ENCODE measurements at regions not wholly inside any gene's neighbourhood (a gene's known extent, or its start where the extent isn't known, plus 50 kb on each side); places are given as distances from the start of the nearest gene placed in this dataset.

GRCh38 chr5:174589599-174589998 is 134.8 kb upstream of the MSX2 start:
- TF ChIP-seq CTCF (IDR thresholded peaks at IDR 0.05; ENCODE audit: control insufficient read depth, insufficient read depth, low read depth, low read length, missing control alignments) = no peak
- no peak overlapping the region for H3K4me3 ChIP-seq (ENCODE audit: control insufficient read depth, low read depth, low read length)
- DNase-seq (ENCODE audit: low read depth) = no peak

GRCh38 chr5:174590820-174591219 is 133.6 kb upstream of the MSX2 start:
- DNase-seq (ENCODE audit: low read depth) = no peak
- H3K4me3 ChIP-seq (ENCODE audit: control insufficient read depth, low read depth, low read length) = no peak overlapping the region
- no peak for TF ChIP-seq CTCF (IDR thresholded peaks at IDR 0.05; ENCODE audit: control insufficient read depth, insufficient read depth, low read depth, low read length, missing control alignments)

- no peak for TF ChIP-seq CTCF (IDR thresholded peaks at IDR 0.05; ENCODE audit: control insufficient read depth, insufficient read depth, low read depth, low read length, missing control alignments)
- no peak for DNase-seq (ENCODE audit: low read depth)
Observed at GRCh38 chr5:174596429-174596828, 128.0 kb upstream of the MSX2 start.

GRCh38 chr5:174599992-174600391 is 124.4 kb upstream of the MSX2 start:
- no peak overlapping the region for H3K4me3 ChIP-seq (ENCODE audit: control insufficient read depth, low read depth, low read length)
- no peak for DNase-seq (ENCODE audit: low read depth)
- TF ChIP-seq CTCF (IDR thresholded peaks at IDR 0.05; ENCODE audit: control insufficient read depth, insufficient read depth, low read depth, low read length, missing control alignments) = no peak

More at GRCh38 chr5:174596429-174596828, 128.0 kb upstream of the MSX2 start:
- H3K4me3 ChIP-seq (ENCODE audit: control insufficient read depth, low read depth, low read length) = no peak overlapping the region

GRCh38 chr5:174601946-174602345 is 122.4 kb upstream of the MSX2 start:
- TF ChIP-seq CTCF (IDR thresholded peaks at IDR 0.05; ENCODE audit: control insufficient read depth, insufficient read depth, low read depth, low read length, missing control alignments) = no peak
- H3K4me3 ChIP-seq (ENCODE audit: control insufficient read depth, low read depth, low read length) = no peak overlapping the region

GRCh38 chr5:174606153-174606552 is 118.2 kb upstream of the MSX2 start:
- TF ChIP-seq CTCF (IDR thresholded peaks at IDR 0.05; ENCODE audit: control insufficient read depth, insufficient read depth, low read depth, low read length, missing control alignments) = no peak
- no peak overlapping the region for H3K4me3 ChIP-seq (ENCODE audit: control insufficient read depth, low read depth, low read length)
- no peak for DNase-seq (ENCODE audit: low read depth)

More at GRCh38 chr5:174601946-174602345, 122.4 kb upstream of the MSX2 start:
- DNase-seq (ENCODE audit: low read depth) = no peak

- no peak for DNase-seq (ENCODE audit: low read depth)
- no peak for TF ChIP-seq CTCF (IDR thresholded peaks at IDR 0.05; ENCODE audit: control insufficient read depth, insufficient read depth, low read depth, low read length, missing control alignments)
- no peak overlapping the region for H3K4me3 ChIP-seq (ENCODE audit: control insufficient read depth, low read depth, low read length)
Observed at GRCh38 chr5:174606646-174607045, 117.7 kb upstream of the MSX2 start.

All from AG09309 (cell line).